Left colon (tissue), 2 donors: ENCODE measurements at regions not wholly inside any gene's neighbourhood (a gene's known extent, or its start where the extent isn't known, plus 50 kb on each side); places are given as distances from the start of the nearest gene placed in this dataset.
"Not testable (repeated sequence)": the region's sequence is repeated elsewhere in the genome, so short reads cannot be mapped to it uniquely, and the experiment has no call there.

Experiments used
- ATAC-seq: fragments of 200-7000 bp; cut with Tn5 transposase; one replicate; pipeline ENCODE4 v1.9.1; 2020; ENCODE audit warnings: mild to moderate bottlenecking, moderate library complexity
- DNase-seq, 2 donors: peaks; one replicate each; pipeline ENCODE4 v3.0.0-alpha.2; 2020
- intact Hi-C, 2 donors: fragments of 100-400 bp; cut with DNase I in 1 of 2; cut with micrococcal nuclease in 1 of 2; formaldehyde crosslinking; loops; one replicate each; pipeline versions ENCODE4 v1.11.2 to v1.14.0; 2022; cut with DNase I, micrococcal nuclease
- donor health status: DM: no; HTN: no; CAD: no.
- donor health status: DM: yes; HTN: yes; CAD: no.

DNA sequence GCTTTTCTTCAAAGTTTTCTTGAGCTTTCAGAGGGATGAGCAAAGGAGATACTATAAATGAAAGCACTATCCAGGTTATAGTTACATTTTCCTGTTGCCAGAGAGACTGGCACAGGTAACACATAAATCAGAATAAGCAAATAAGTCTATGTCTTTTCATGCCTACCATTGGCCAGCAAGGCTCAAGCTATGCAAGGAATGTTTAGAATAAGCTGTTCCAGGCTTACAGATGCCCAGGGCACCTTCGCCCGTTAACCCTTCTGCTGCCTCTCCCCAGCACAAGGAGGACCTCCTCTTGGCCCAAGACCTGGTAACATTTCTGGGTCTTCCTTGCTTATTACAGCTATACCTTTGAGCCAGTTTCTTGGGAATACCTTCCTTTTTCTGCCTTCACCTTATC, 233.7 kb upstream of the MEIS1 start:
- no peak for DNase-seq
- ATAC-seq, result no peak
- intact Hi-C loops, result no loop called here

DNA sequence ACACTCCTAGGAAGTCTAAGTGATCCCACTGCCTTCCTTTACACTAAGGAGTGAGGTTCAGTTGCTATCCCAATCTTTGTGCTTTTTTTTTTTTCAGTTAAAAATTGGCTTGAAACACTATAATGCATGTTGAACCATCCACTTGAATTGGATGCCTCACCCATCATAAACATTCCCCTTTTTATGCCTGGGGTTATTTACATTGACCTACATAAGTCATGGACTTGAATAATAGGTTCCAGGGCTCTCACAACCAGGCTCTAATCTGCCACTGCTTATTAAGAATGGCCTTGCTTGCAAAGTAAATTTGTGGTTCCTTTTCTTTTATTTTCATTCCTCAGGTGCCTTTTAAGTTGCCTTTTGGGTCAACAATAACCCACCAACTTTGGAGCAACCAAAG, 236.1 kb upstream of the MEIS1 start:
- ATAC-seq (no peak), DNase-seq (no peak)
- intact Hi-C loops, result no loop called here

DNA sequence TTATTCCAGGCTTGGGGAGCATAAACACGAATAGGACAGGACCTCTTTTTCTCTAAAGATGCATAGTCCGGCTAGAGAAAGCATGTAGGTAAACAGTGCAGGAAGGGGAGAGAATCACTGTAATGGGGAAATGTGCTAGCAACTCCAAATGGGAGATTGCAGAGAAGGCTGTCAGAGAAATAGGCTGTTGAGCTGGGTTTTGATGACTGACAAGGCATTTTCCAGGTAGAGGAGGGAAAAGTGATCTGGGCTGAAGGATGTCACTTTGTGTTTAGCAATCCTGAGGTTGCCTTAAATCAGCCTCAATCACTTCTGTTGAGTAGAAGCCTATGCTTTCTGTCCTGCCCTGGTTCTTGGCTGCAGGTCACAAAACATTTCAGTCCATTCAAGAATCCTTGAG, 242.0 kb upstream of the MEIS1 start:
- no peak for ATAC-seq
- intact Hi-C loops, result no loop called here
- no peak for DNase-seq

DNA sequence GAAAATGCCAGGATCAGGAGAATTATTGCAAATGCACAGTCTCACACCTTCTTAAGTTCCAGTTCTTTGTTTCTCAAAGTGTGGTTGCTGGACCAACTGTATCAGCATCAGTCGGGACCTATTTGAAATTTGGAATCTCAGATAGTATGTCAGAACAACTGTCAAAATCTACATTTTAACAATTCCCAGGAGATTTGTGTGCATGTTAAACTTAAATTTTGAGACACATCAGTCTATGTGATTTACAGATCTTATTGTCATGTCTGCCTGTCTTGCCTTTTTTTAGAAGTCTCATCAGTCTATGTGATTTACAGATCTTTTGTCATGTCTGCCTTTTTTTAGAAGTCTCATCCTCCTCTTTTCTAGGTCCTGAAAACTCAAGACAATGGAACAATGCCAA, 243.6 kb upstream of the MEIS1 start:
- no peak for DNase-seq
- intact Hi-C loops, result no loop called here
- ATAC-seq, result no peak

DNA sequence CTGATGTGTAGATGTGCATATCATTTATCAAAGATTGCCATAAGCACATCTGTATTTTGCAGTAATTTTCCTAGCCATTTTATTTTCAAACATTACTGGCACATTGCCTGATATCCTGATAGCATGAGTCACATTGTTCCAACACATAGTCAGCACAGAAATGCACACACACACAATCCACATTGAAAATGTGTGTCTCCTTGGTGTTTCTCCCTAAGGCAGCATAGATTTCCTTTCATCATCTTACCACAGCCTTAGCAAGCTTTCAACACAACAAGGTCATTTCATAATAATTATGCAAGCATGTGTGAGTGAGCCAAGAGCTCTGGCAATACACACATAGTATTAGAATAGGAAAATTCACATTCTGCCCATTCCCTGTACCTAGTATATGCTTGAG, 245.4 kb upstream of the MEIS1 start:
- DNase-seq, result no peak
- no peak for ATAC-seq
- intact Hi-C loops, result no loop called here

DNA sequence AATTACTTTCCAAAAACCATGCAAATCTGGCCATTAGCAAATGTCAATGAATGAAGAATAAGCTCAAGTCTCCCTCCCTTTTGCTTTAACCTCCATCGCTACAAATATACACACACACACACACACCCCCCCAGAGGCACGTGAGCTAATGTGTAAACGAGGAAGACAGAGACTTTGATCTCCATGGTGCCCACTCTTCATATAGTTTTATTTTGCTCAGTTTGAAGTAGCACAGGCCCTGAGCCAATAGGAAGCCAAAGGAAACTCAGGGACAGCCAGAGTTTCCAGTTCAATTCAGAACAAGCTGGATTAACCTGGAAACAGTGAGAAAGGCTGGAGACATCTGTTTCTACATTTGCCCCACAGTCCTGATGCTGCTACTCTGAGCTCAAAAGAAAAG, 248.4 kb upstream of the MEIS1 start:
- intact Hi-C loops, result no loop called here
- DNase-seq, result no peak
- no peak for ATAC-seq

DNA sequence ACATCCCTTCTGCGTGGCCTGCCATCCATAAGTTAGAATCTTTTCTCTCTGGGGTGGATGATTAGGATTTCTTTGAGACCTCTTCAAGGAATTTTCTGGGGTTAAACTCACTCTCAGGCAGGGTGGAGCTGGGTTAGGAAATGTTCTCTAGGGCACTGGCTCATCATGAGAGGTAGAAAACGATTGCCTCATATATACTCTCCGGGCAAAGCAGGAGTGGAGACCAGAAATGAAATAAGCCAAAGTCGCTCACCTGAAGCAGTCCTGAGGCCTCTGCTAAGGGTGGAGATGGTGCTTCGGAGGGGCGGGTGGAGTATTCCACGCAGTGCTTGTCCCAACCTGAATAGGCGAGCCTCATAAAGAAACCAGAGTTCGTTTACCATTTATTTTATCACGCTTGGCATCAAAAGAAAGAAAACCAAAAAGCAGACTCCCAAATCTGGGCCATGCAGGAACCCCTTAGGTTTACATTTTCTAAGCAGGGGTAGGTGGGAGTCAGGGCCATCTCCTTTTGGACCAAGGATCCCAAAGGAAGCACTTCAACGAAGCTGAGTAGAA, 249.3 kb upstream of the MEIS1 start:
- DNase-seq (no peak), ATAC-seq (no peak)
- intact Hi-C loops, result no loop called here

DNA sequence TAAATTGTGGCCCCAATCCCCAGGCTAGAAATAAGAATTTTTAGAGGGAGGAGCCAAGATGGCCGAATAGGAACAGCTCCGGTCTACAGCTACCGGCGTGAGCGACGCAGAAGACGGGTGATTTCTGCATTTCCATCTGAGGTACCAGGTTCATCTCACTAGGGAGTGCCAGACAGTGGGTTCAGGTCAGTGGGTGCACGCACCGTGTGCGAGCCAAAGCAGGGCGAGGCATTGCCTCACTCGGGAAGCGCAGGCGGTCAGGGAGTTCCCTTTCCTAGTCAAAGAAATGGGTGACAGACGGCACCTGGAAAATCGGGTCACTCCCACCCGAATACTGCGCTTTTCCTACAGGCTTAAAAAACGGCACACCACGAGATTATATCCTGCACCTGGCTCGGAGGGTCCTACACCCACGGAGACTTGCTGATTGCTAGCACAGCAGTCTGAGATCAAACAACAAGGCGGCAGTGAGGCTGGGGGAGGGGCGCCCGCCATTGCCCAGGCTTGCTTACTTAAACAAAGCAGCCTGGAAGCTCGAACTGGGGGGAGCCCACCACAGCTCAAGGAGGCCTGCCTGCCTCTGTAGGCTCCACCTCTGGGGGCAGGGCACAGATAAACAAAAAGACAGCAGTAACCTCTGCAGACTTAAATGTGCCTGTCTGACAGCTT, 257.7 kb upstream of the MEIS1 start:
- intact Hi-C loops, ATAC-seq, DNase-seq: not testable (repeated sequence)

DNA sequence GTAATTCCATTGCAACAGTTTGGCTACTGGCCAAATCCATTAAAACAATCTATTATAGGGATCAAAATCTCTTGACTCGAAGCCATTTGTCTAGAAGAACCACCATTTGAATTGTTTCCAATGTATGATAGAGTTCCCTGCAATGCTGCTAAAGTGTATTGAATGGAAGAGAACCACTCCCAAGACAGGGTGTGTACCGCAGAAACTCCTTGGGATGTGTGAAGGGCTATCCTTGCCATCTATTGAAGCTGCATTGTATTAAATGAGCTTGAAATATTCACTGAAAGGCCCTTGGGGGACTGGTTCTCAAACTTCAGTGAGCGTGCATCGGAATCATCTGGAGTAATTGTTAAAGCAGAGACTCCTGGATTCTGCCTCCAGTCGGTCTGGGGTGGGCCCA, 260.4 kb upstream of the MEIS1 start:
- ATAC-seq, result no peak
- no peak for DNase-seq
- intact Hi-C loops, result no loop called here

DNA sequence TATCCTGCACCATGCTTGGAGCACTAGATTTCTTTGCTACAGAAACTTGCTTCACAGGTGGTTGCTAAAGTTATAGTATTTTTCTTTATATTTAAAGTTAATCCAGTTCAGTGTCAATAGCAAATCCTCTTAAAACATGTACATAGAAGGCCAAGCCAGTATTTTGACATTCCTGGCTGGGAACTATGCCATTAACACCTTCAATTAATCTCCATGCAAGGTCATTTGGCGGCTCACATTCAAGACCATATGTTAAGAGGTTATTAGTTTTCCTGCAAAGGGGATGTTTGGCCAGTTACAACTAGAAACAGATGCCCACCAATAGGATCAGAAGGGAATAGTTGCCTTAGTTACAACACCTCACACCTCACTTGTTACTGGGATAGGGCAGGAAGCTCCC, 261.3 kb upstream of the MEIS1 start:
- intact Hi-C loops, result no loop called here
- DNase-seq (no peak), ATAC-seq (no peak)

DNA sequence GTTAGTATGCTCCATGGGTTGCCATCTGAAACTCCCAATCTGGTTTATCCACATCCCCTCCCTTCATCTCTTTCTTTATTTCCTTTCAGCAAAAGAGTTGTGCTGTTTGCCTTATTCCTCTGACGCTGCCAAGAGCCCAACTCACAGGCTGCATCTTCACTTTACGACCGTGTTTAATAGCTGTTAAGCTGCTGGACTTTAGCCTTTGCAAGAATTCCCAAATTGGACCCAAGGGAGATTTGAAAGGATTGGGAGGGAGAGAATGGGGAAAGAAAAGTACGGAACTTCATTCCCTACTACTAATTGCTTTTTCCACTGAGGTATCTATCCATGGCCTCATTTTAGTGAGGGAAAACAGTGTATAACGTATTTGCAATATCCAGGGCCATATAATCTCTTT, 263.4 kb upstream of the MEIS1 start:
- DNase-seq (no peak), ATAC-seq (no peak)
- intact Hi-C loops, result no loop called here

DNA sequence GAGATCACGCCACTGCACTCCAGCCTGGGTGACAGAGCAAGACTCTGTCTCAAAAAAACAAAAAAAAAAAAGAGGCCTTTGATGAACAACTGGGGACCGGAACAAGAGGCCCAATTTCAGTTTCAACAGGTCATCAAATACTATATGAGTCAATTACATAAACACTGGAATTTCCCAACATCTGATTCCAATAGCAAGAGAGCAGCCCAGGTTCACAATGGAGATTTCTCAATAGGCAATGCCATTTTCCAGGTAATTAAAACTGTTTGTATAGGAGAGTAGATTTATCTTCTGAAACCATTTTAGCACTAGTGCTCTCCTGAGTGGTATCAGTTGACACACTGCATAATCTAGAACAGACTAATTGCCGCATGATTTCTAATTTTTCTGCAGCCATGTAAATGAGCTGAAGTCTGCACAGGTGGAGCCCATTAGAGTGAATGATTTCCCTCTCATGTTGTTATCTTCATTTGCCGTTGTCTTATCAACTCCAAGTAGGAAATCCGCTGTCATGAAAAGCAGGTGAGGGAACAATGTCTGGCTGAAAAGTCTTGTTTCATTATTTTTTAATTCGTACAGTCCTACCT, 264.1 kb upstream of the MEIS1 start:
- DNase-seq (no peak), ATAC-seq (no peak)
- intact Hi-C loops, result no loop called here

DNA sequence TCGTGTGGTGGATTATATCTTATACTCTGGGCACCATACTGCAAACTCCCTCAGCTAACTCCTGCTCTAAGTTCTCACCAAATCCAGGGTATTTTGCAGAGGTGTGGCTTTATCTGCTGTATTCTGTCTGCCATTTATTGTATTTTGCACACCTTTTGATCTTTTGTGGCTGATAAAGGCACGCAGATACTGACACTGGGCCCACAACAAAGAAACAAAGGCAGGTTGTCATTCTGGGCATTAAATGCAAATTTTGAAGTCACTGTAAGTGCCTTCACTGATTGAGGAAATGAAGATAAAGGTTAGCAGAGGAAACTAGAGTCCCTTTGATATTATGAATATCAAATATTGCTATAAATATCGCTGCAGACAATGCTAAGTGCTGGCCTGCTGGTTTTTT, 265.8 kb upstream of the MEIS1 start:
- DNase-seq (no peak), ATAC-seq (no peak)

DNA sequence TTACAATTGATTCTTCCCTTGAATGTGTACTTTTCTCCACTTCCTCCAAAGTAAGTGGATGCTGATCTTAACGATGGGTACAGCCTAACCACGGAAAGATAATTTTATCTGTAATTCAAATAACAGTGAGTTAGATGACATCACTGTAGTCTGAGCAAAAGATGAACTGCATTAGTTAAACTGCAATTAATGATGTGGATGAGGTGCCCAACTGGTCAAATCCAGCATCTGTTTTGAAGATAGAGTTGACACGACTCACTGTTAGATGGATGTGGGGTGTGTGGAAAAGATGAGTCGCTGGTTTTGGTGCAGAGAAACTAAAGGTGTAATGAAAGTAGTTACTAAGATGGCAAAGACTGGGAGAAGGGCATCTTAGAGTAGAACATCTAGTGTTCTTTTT, 270.5 kb upstream of the MEIS1 start:
- ATAC-seq (no peak), DNase-seq (no peak)

More for the DNA sequence above, 265.8 kb upstream of the MEIS1 start:
- intact Hi-C loops, result no loop called here

DNA sequence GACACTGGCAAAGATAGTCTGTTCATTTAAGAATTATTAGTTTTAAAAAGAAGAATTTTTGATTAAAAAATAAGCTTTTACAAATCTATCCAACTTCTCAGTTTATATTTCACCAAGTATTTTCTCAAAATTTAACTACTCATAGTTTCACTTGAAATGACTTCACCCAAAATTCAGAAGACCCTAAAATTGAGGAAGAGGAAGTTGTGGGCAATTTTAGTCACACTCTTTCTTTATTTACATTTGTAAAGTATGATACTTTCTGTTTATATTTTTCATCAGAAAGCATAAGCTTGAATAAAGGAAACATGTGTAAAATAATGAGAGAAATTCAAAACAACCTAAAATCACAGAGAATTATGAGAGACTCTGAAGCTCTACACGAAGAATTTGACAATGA, 278.8 kb upstream of the MEIS1 start:
- intact Hi-C loops, result no loop called here
- no peak for ATAC-seq
- DNase-seq, result no peak

More for the DNA sequence above, 270.5 kb upstream of the MEIS1 start:
- intact Hi-C loops, result no loop called here

DNA sequence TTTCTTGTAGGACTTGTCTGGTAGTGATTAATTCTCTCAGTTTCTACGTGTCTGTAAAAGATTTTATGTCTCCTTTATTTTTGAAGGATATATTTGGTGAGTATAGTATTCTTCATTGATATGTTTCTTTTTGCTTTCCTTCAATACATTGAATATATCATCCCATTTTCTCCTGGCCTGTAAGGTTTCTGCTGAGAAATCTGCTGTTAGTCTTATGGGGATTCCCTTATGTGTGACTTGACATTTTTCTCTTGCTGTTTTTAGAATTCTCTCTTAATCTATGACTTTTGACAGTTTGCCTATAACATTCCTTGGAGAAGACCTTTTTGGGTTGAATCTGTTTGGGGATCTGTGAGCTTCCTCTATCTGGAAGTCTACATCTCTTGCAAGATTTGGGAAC, 281.0 kb upstream of the MEIS1 start:
- ATAC-seq, result no peak
- intact Hi-C loops, result no loop called here
- no peak for DNase-seq

DNA sequence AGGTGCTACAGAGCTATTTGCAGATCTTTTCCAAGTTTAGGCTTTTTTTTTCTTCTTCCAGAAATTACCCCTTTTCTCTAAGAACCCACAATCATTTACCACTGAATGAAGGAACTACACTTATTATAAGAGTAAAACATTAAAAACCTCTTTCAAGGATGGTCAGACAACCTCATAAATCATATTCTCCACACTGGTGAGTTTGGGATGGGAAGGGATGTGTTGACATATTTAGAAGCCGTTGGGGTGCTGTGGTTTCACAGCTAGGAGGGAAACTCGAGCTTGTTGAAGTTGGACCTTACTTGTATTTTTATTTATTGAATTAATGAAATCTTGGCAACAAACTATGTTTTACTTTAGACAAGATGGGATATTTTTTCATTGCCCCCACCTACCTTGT, 289.4 kb upstream of the MEIS1 start:
- DNase-seq, result no peak
- ATAC-seq, result no peak
- intact Hi-C loops, result no loop called here

DNA sequence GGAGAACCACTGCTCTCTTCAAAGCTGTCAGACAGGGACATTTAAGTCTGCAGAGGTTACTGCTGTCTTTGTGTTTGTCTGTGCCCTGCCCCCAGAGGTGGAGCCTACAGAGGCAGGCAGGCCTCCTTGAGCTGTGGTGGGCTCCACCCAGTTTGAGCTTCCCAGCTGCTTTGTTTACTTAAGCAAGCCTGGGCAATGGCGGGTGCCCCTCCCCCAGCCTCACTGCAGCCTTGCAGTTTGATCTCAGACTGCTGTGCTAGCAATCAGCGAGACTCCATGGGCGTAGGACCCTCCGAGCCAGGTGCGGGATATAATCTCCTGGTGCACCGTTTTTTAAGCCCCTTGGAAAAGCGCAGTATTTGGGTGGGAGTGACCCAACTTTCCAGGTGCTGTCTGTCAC, 290.6 kb upstream of the MEIS1 start:
- intact Hi-C loops, ATAC-seq, DNase-seq: not testable (repeated sequence)

DNA sequence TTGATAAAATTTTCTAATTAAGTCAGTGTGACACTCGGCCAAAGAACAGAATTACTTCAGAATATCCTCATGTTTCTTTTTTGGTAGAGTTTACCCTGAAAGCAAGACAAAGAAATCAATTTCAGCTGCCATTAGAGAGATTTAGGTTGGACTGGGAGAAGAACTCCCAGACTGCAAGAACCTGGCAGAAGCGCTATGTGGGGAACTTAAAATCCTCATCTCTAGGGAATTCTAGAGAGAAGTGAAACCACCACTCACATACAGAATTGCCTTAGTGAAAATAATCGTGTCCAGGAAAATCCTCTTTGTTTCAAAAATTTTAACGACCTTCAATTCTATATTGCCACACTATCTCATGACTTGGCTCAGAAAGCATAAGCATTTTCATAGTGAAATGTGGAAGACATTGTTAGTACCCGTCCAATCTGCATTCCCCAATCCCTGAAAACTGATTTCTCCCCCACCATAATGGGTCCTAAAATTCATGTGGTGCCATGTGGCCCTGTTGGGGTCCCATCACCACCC, 297.3 kb upstream of the MEIS1 start:
- ATAC-seq (no peak), DNase-seq (no peak)
- intact Hi-C loops, result no loop called here

DNA sequence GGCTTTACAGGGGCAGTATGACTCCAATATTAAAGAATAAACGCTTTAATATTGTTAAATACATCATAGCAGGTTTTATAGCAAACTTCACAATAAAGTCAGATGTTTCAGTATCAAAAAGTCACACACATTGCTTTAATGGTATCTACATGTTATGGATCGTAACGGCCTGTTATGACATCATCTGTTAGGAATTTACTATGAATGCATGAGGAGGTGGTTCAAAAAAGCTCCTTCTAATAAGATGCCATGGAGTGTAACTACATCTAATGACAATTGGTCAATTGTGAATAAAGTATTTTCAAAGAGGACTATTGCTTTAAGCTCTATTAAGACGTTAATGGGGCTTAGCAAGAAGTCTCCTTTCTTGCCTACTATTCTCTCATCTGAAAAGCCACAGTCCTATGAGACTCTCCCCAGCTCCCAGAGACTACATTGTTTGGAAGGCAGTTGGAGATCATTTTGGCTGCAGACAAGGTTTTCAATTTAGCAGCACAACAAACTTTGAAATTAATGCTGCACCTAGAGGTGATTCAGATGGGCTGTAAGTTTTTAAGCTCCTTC, 300.7 kb upstream of the MEIS1 start:
- intact Hi-C loops, result no loop called here
- ATAC-seq, result no peak
- DNase-seq, result no peak
